ENCODE measurements at regions not wholly inside any gene's neighbourhood (a gene's known extent, or its start where the extent isn't known, plus 50 kb on each side); places are given as distances from the start of the nearest gene placed in this dataset.
"Not testable (repeated sequence)": the region's sequence is repeated elsewhere in the genome, so short reads cannot be mapped to it uniquely, and the experiment has no call there.

- DNase-seq = peak; percentile 5
Measured at GRCh38 chr7:124101173-124101768, 68.4 kb upstream of the TMEM229A start.

- no peak for DNase-seq
Measured at GRCh38 chr7:124100190-124100589, 67.3 kb upstream of the TMEM229A start.

- not testable (repeated sequence) for DNase-seq
Measured at GRCh38 chr7:124099585-124099984, 66.7 kb upstream of the TMEM229A start.

DNA sequence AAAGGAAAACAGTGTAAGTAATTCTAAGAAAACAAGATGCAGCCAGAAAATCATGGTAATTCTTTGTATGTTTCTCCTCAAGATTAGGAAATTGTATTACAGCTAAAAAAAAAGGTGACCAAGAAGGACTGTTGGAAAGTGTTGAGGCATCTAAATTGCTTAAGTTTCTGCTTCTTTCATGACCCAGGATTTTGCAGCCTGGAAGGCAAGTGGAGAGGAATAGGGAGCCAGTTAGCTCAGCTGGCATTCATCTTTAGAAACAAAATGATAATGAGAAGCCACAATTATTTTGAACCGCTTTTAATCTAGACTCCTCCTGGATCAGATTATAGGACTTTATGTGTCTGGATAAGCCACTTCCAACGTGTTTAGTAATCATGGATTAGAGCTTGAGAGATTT lies 56.8 kb upstream of the TMEM229A start:
- no peak for DNase-seq

GRCh38 chr7:124088590-124088989 lies 55.7 kb upstream of the TMEM229A start:
- no peak for DNase-seq

DNA sequence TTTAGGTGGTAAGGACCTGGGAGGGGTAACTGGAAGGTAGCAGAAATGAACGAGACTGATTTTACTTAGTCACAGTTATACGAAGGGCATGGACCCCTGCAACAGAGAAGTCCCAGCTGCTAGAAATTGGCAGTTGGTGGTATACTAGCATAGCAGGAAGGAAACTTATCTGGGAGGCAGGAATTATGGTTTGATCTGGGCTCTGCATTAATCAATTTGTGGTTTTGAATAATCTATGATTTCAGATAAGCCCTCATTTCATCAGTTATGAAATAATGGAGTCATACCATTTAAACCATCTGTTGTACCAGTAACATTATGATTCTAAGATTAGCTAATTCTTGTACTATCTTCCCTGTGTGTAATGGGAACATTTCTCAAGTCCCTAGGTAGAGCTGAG lies 54.0 kb upstream of the TMEM229A start:
- DNase-seq = no peak

DNA sequence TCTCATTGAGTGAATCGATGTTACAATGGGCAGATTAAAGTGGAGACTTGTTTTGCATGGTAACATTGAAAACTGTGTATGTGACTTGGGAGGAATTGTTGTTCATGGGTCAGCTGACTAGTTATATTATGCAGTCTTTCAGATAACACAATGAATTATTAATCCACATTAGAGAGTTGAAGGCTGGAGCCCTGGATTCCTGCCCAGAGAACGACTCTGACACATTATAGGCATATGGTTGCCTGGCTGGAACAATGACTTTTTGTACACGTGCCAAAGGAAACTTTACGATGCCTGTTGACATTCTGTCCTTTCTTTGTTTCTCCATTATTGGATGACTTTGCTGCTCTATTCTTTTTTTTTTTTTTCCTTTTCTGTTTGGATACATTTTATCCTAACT lies 52.3 kb upstream of the TMEM229A start:
- no peak for DNase-seq

GRCh38 chr7:124084024-124084423 lies 51.2 kb upstream of the TMEM229A start:
- DNase-seq = no peak

Data from activated CD4-positive, alpha-beta T cell treated with anti-CD3 and anti-CD28 coated beads for 48 hours (primary cell).